Liver (tissue), 8 donors: ENCODE measurements at regions not wholly inside any gene's neighbourhood (a gene's known extent, or its start where the extent isn't known, plus 50 kb on each side); places are given as distances from the start of the nearest gene placed in this dataset.

Source experiments
- DNase-seq: peaks from one replicate; pipeline ENCODE4 v3.0.0-alpha.2; 2017; ENCODE audit warnings: low spot score
- H3K27ac ChIP-seq, 2 donors: one replicate each; pipeline ENCODE4 v1.7.0; 2013; ENCODE audit warnings: inconsistent platforms in 2 of 2, low read length in 2 of 2, control low read depth in 1 of 2, low read depth in 1 of 2, mild to moderate bottlenecking in 1 of 2
- H3K27me3 ChIP-seq, 4 donors: one replicate each; pipeline versions ENCODE4 v1.6.1 to v1.7.0; 2013; ENCODE audit warnings: low read length in 3 of 4, inconsistent platforms in 1 of 4, mild to moderate bottlenecking in 1 of 4, moderate library complexity in 1 of 4; ENCODE audit not compliant: control insufficient read depth in 4 of 4, insufficient read depth in 4 of 4
- H3K36me3 ChIP-seq, 4 donors: one replicate each; pipeline versions ENCODE4 v1.6.1 to v1.7.0; 2013; ENCODE audit warnings: low read length in 3 of 4, mild to moderate bottlenecking in 3 of 4, low read depth in 1 of 4, moderate library complexity in 1 of 4; ENCODE audit not compliant: control insufficient read depth in 4 of 4, insufficient read depth in 3 of 4
- H3K4me1 ChIP-seq, 4 donors: one replicate each; pipeline versions ENCODE4 v1.6.1 to v1.7.0; 2013; ENCODE audit warnings: low read length in 3 of 4, mild to moderate bottlenecking in 3 of 4, moderate library complexity in 1 of 4; ENCODE audit not compliant: control insufficient read depth in 4 of 4, insufficient read depth in 4 of 4
- H3K4me3 ChIP-seq, 3 donors: one replicate each; pipeline versions ENCODE4 v1.6.1 to v1.7.0; 2013; ENCODE audit warnings: low read length in 3 of 3, control low read depth in 1 of 3, low read depth in 1 of 3, mild to moderate bottlenecking in 1 of 3
- H3K9ac ChIP-seq, 2 donors: one replicate each; pipeline ENCODE4 v1.7.0; 2013; ENCODE audit warnings: low read length in 2 of 2, mild to moderate bottlenecking in 2 of 2, moderate library complexity in 2 of 2, control low read depth in 1 of 2, low read depth in 1 of 2
- H3K9me3 ChIP-seq, 4 donors: one replicate each; pipeline versions ENCODE4 v1.6.1 to v1.7.0; 2013; ENCODE audit warnings: low read length in 3 of 4; ENCODE audit not compliant: control insufficient read depth in 4 of 4
- GABPA ChIP-seq, 2 donors: IDR thresholded peaks in 1 of 2; conservative IDR thresholded peaks in 1 of 2; 2 replicates each; pipeline ENCODE4 v1.6.1; 2016; ENCODE audit warnings: antibody characterized with exemption in 2 of 2, mild to moderate bottlenecking in 1 of 2, moderate library complexity in 1 of 2
- HNF4A ChIP-seq, 2 donors: conservative IDR thresholded peaks; 2 replicates each; pipeline ENCODE4 v1.6.1; 2016; ENCODE audit warnings: antibody characterized with exemption in 2 of 2, mild to moderate bottlenecking in 2 of 2
- HNF4G ChIP-seq: IDR thresholded peaks from 2 replicates; pipeline ENCODE4 v1.6.1; 2016; ENCODE audit warnings: antibody characterized with exemption
- JUND ChIP-seq, 2 donors: IDR thresholded peaks; 2 replicates each; pipeline ENCODE4 v1.6.1; 2016; ENCODE audit warnings: antibody characterized with exemption in 2 of 2
- NR2F2 ChIP-seq: IDR thresholded peaks from 2 replicates; pipeline ENCODE4 v1.6.1; 2016; ENCODE audit warnings: antibody characterized with exemption
- RAD21 ChIP-seq, 2 donors: IDR thresholded peaks; 2 replicates each; pipeline ENCODE4 v1.6.1; 2016; ENCODE audit warnings: antibody characterized with exemption in 2 of 2, mild to moderate bottlenecking in 2 of 2
- RXRA ChIP-seq, 2 donors: IDR thresholded peaks; 2 replicates each; pipeline ENCODE4 v1.6.1; 2017 to 2018; ENCODE audit warnings: antibody characterized with exemption in 2 of 2, mild to moderate bottlenecking in 1 of 2
- SP1 ChIP-seq: IDR thresholded peaks from 2 replicates; pipeline ENCODE4 v1.6.1; 2018; ENCODE audit warnings: antibody characterized with exemption, mild to moderate bottlenecking
- TAF1 ChIP-seq: conservative IDR thresholded peaks from 2 replicates; pipeline ENCODE4 v1.6.1; 2016; ENCODE audit warnings: antibody characterized with exemption, mild to moderate bottlenecking
- YY1 ChIP-seq: IDR thresholded peaks from 2 replicates; pipeline ENCODE4 v1.6.1; 2016; ENCODE audit warnings: antibody characterized with exemption, mild to moderate bottlenecking
- WGBS: extraction: QIAGEN DNeasy Blood & Tissue Kit; methylation state at CpG from one replicate; pipeline ENCODE4 v1.1.7; 2013; 5-methylcytosine and 5-hydroxymethylcytosine counted together
- TF ChIP-seq, protein P1 (sequence below): IDR thresholded peaks from 2 replicates; pipeline ENCODE4 v1.6.1; 2016; ENCODE audit warnings: antibody characterized with exemption
- TF ChIP-seq, protein P2 (sequence below): fragments of 150-350 bp; IDR thresholded peaks from 2 replicates; pipeline ENCODE4 v1.5.1; 2017; ENCODE audit warnings: improper control_type of control experiment, low read depth, low read length; ENCODE audit not compliant: missing input control
- TF ChIP-seq, protein P3 (sequence below): IDR thresholded peaks from 2 replicates; pipeline ENCODE4 v1.6.1; 2016; ENCODE audit warnings: antibody characterized with exemption, mild to moderate bottlenecking
- TF ChIP-seq, protein P4 (sequence below): IDR thresholded peaks from 2 replicates; pipeline ENCODE4 v1.6.1; 2016; ENCODE audit warnings: antibody characterized with exemption
- donor health status: healthy.
- donor health status: healthy.
- donor health status: healthy.
- donor health status: healthy.
- donor health status: healthy.

DNA sequence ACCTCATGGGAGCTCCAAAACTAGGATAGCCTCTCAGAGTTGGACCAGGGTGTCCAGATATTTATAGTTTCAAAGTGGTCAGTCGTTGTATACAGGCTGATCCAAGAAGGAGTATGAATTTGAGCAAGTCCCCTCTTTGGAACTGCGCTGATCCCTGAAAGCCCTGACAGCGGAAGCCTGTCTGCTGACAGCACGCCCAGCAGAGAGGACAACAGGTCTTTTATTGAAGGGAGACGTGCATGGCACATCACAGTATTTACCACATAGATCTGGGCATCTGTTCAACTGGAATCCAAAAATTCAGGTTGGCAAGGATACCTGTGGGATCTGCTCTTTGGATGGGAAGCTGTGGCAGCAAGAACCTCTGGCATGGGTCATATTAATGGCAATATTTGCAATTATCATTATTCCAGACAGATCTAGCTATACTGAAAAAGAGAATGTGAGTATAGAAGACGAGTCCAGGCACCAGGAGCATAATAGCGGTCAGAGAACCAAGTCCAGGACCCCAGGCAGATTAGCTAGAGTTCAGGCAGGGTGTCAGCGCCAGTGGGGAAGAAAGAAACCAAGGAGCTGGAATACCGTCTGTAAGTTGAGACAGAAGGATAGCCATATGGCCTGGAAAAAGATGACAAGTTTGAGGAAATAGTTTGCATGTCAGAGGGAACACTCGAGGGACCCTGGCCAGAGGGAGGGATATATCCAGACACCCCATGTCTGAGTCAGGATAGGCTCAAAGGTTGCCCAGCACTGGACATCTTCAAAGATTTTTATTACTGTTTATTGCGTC lies 260.4 kb upstream of the FANCL start:
- WGBS, result 79% methylated on average over 11 of the region's 11 CpGs
- H3K36me3 ChIP-seq, result no peaks in the 10 kb centered on the region
- no peaks in the 10 kb centered on the region for H3K9me3 ChIP-seq
- no peak for TF ChIP-seq RAD21 (IDR thresholded peaks at IDR 0.05)
- TF ChIP-seq TAF1, result no peak
- TF ChIP-seq, protein P1, sequence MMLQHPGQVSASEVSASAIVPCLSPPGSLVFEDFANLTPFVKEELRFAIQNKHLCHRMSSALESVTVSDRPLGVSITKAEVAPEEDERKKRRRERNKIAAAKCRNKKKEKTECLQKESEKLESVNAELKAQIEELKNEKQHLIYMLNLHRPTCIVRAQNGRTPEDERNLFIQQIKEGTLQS, result no peak
- TF ChIP-seq NR2F2, result no peak
- TF ChIP-seq HNF4G, result no peak
- TF ChIP-seq, protein P2, sequence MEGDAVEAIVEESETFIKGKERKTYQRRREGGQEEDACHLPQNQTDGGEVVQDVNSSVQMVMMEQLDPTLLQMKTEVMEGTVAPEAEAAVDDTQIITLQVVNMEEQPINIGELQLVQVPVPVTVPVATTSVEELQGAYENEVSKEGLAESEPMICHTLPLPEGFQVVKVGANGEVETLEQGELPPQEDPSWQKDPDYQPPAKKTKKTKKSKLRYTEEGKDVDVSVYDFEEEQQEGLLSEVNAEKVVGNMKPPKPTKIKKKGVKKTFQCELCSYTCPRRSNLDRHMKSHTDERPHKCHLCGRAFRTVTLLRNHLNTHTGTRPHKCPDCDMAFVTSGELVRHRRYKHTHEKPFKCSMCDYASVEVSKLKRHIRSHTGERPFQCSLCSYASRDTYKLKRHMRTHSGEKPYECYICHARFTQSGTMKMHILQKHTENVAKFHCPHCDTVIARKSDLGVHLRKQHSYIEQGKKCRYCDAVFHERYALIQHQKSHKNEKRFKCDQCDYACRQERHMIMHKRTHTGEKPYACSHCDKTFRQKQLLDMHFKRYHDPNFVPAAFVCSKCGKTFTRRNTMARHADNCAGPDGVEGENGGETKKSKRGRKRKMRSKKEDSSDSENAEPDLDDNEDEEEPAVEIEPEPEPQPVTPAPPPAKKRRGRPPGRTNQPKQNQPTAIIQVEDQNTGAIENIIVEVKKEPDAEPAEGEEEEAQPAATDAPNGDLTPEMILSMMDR, result no peak
- no peak for TF ChIP-seq RXRA (IDR thresholded peaks at IDR 0.05)
- no peak for TF ChIP-seq YY1
- no peak for TF ChIP-seq HNF4A (conservative IDR thresholded peaks at IDR 0.05)
- TF ChIP-seq JUND (IDR thresholded peaks at IDR 0.05), result no peak
- TF ChIP-seq SP1, result no peak
- TF ChIP-seq, protein P3, sequence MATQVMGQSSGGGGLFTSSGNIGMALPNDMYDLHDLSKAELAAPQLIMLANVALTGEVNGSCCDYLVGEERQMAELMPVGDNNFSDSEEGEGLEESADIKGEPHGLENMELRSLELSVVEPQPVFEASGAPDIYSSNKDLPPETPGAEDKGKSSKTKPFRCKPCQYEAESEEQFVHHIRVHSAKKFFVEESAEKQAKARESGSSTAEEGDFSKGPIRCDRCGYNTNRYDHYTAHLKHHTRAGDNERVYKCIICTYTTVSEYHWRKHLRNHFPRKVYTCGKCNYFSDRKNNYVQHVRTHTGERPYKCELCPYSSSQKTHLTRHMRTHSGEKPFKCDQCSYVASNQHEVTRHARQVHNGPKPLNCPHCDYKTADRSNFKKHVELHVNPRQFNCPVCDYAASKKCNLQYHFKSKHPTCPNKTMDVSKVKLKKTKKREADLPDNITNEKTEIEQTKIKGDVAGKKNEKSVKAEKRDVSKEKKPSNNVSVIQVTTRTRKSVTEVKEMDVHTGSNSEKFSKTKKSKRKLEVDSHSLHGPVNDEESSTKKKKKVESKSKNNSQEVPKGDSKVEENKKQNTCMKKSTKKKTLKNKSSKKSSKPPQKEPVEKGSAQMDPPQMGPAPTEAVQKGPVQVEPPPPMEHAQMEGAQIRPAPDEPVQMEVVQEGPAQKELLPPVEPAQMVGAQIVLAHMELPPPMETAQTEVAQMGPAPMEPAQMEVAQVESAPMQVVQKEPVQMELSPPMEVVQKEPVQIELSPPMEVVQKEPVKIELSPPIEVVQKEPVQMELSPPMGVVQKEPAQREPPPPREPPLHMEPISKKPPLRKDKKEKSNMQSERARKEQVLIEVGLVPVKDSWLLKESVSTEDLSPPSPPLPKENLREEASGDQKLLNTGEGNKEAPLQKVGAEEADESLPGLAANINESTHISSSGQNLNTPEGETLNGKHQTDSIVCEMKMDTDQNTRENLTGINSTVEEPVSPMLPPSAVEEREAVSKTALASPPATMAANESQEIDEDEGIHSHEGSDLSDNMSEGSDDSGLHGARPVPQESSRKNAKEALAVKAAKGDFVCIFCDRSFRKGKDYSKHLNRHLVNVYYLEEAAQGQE, result no peak
- TF ChIP-seq, protein P4, sequence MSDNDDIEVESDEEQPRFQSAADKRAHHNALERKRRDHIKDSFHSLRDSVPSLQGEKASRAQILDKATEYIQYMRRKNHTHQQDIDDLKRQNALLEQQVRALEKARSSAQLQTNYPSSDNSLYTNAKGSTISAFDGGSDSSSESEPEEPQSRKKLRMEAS, result no peak
- H3K4me3 ChIP-seq, result no peak overlapping the region
- DNase-seq, result no peak
- H3K9ac ChIP-seq, result no peak overlapping the region
- H3K27me3 ChIP-seq, result no peaks in the 10 kb centered on the region
- H3K27ac ChIP-seq, result no peak overlapping the region
- H3K4me1 ChIP-seq, result no peaks in the 10 kb centered on the region

DNA sequence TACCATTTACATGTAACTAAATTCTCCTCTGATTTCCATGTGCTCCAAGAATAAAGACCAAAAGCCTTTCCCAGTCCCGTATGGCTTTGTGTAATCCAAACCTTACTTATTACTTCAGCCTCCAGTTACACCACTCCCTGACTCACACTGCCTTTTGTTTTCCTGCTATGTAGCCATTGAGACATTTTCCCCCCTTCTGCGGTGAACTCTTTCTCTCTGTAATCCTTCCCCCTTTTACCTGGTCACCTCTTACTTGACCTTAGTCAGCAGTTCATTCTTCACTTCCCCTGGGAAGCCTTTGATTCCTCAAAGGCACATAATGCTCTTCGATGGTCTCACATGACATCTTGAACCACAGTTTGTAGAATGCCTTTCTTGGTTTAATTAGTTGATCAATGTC lies 256.0 kb upstream of the FANCL start:
- Histone ChIP-seq H3K9ac (no peak overlapping the region), H3K4me3 (no peak overlapping the region), H3K9me3 (no peaks in the 10 kb centered on the region), H3K4me1 (no peaks in the 10 kb centered on the region), H3K36me3 (no peaks in the 10 kb centered on the region), H3K27ac (no peak overlapping the region), H3K27me3 (no peaks in the 10 kb centered on the region)
- 55% methylated on average over 3 of the region's 3 CpGs for WGBS
- no peak for DNase-seq
- TF ChIP-seq GABPA (IDR thresholded peaks at IDR 0.05 in 1 of 2, conservative IDR thresholded peaks at IDR 0.05 in 1 of 2) (no peak), RXRA (IDR thresholded peaks at IDR 0.05) (no peak), NR2F2 (no peak), YY1 (no peak), HNF4A (conservative IDR thresholded peaks at IDR 0.05) (no peak), TAF1 (no peak)
- TF ChIP-seq, protein P4, result no peak
- TF ChIP-seq, protein P3, result no peak
- TF ChIP-seq, protein P2, result no peak
